OCI-LY7 (cell line): ENCODE measurements at regions not wholly inside any gene's neighbourhood (a gene's known extent, or its start where the extent isn't known, plus 50 kb on each side); places are given as distances from the start of the nearest gene placed in this dataset.
"Not testable (repeated sequence)": the region's sequence is repeated elsewhere in the genome, so short reads cannot be mapped to it uniquely, and the experiment has no call there.

Experiments used
- BruUV-seq: library from RNA; stranded (reverse); fragments of 400-500 nt; replicated peaks from 2 replicates; lab custom pipeline; 2021; lab: Mats Ljungman, UMichigan
- CTCF ChIA-PET: fragments of 300-600 bp; sonication (Branson Sonifier 250); formaldehyde crosslinking; loops from one replicate; lab custom pipeline; 2022; ENCODE audit warnings: antibody characterized with exemption; ENCODE audit not compliant: unreplicated experiment; lab: Charles Lee
- POLR2A ChIA-PET: fragments of 300-600 bp; sonication (Branson Sonifier 250); formaldehyde crosslinking; loops from one replicate; lab custom pipeline; 2022; ENCODE audit warnings: antibody characterized with exemption; lab: Charles Lee
- DNase-seq: peaks from one replicate; pipeline ENCODE4 v3.0.0-alpha.2; 2015; ENCODE audit warnings: low spot score
- H2AFZ ChIP-seq: fragments of 200-600 bp; sonication (generic), shearing (Covaris generic); 2 replicates; pipeline ENCODE4 v1.6.1; 2014; ENCODE audit warnings: mild to moderate bottlenecking, antibody characterized with exemption, low read length, moderate library complexity
- H3K27ac ChIP-seq: fragments of 200-600 bp; sonication (generic); 2 replicates; pipeline ENCODE4 v1.5.1; 2014; ENCODE audit warnings: mixed run types, low read depth, mild to moderate bottlenecking, moderate library complexity, low read length, inconsistent platforms; ENCODE audit not compliant: poor library complexity, severe bottlenecking
- H3K36me3 ChIP-seq: fragments of 200-600 bp; sonication (generic); 2 replicates; pipeline ENCODE4 v1.6.1; 2014; ENCODE audit warnings: mild to moderate bottlenecking, antibody characterized with exemption, low read length, moderate library complexity, mixed read lengths; ENCODE audit not compliant: insufficient read depth
- H3K4me1 ChIP-seq: fragments of 200-600 bp; sonication (generic); 2 replicates; pipeline ENCODE4 v1.5.1; 2014; ENCODE audit warnings: mild to moderate bottlenecking, low read length; ENCODE audit not compliant: insufficient read depth, poor library complexity, severe bottlenecking
- H3K4me2 ChIP-seq: fragments of 200-600 bp; sonication (generic); 2 replicates; pipeline ENCODE4 v1.6.1; 2014; ENCODE audit warnings: mild to moderate bottlenecking, low read length
- H3K4me3 ChIP-seq: fragments of 200-600 bp; sonication (generic); 2 replicates; pipeline ENCODE4 v1.5.1; 2014; ENCODE audit warnings: mild to moderate bottlenecking, low read depth, low read length; ENCODE audit not compliant: poor library complexity, severe bottlenecking
- H3K79me2 ChIP-seq: fragments of 200-600 bp; sonication (generic); 2 replicates; pipeline ENCODE4 v1.6.1; 2016; ENCODE audit warnings: low read depth, mild to moderate bottlenecking, low read length, moderate library complexity, mixed read lengths; ENCODE audit not compliant: insufficient read depth
- H3K9me2 ChIP-seq: fragments of 200-600 bp; sonication (generic); 2 replicates; pipeline ENCODE4 v1.6.1; 2016; ENCODE audit warnings: mild to moderate bottlenecking, low read length, mixed read lengths; ENCODE audit not compliant: insufficient read depth
- H3K9me3 ChIP-seq: fragments of 200-600 bp; sonication (generic); 2 replicates; pipeline ENCODE4 v1.6.1; 2014; ENCODE audit warnings: mild to moderate bottlenecking, mixed run types, low read length, mixed read lengths
- H4K20me1 ChIP-seq: fragments of 200-600 bp; sonication (generic); 2 replicates; pipeline ENCODE4 v1.6.1; 2014; ENCODE audit warnings: mild to moderate bottlenecking, antibody characterized with exemption, low read length, moderate library complexity, mixed read lengths; ENCODE audit not compliant: insufficient read depth
- EZH2phosphoT487 ChIP-seq: fragments of 200-600 bp; sonication (generic); IDR thresholded peaks from 2 replicates; pipeline ENCODE4 v1.6.1; 2018; ENCODE audit warnings: low read depth, borderline replicate concordance, mild to moderate bottlenecking, mixed run types, antibody characterized with exemption, low read length, moderate library complexity, mixed read lengths
- intact Hi-C: fragments of 100-400 bp; cut with micrococcal nuclease; formaldehyde crosslinking; loops from one replicate; pipeline ENCODE4 v1.10.0; 2022; ENCODE audit not compliant: unreplicated experiment
- TF ChIP-seq, protein P1 (sequence below): fragments of 200-600 bp; sonication (generic); conservative IDR thresholded peaks from 2 replicates; pipeline ENCODE4 v1.5.1; 2014; ENCODE audit warnings: mild to moderate bottlenecking, antibody characterized with exemption, low read length, moderate library complexity, mixed read lengths

DNA sequence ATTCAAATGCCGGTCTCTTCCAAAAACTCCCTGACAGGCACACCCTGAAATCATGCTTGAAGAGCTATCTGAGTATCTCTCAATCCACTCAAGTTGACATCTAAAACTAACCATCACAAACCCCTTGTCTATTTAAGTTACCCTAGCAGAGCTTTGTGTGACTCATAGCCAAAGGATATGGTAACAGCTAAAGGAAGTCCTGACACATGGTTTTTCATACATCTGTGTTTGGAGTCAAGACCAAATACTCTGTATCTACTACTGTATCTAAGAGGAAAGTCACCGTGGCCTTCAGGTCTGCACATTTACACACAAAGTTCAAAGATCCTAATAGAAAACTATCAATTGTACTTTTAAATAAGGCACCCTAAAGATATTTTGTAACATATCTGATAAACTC, 239.6 kb upstream of the VCX start:
- ChIA-PET POLR2A (no interaction called here), CTCF (no interaction called here)
- intact Hi-C loops, result no loop called here
- H3K4me3 ChIP-seq, result no peak overlapping the region
- BruUV-seq, result no TSS peak
- H3K79me2 ChIP-seq, result no peaks in the 10 kb centered on the region
- no peak for DNase-seq
- no peak overlapping the region for H2AFZ ChIP-seq
- no peaks in the 10 kb centered on the region for H4K20me1 ChIP-seq
- no peak for TF ChIP-seq EZH2phosphoT487
- TF ChIP-seq, protein P1, sequence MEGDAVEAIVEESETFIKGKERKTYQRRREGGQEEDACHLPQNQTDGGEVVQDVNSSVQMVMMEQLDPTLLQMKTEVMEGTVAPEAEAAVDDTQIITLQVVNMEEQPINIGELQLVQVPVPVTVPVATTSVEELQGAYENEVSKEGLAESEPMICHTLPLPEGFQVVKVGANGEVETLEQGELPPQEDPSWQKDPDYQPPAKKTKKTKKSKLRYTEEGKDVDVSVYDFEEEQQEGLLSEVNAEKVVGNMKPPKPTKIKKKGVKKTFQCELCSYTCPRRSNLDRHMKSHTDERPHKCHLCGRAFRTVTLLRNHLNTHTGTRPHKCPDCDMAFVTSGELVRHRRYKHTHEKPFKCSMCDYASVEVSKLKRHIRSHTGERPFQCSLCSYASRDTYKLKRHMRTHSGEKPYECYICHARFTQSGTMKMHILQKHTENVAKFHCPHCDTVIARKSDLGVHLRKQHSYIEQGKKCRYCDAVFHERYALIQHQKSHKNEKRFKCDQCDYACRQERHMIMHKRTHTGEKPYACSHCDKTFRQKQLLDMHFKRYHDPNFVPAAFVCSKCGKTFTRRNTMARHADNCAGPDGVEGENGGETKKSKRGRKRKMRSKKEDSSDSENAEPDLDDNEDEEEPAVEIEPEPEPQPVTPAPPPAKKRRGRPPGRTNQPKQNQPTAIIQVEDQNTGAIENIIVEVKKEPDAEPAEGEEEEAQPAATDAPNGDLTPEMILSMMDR, result no peak
- no peaks in the 10 kb centered on the region for H3K36me3 ChIP-seq
- H3K27ac ChIP-seq, result no peak overlapping the region
- H3K4me1 ChIP-seq, result no peaks in the 10 kb centered on the region
- H3K9me3 ChIP-seq, result no peaks in the 10 kb centered on the region
- no peaks in the 10 kb centered on the region for H3K9me2 ChIP-seq
- no peak overlapping the region for H3K4me2 ChIP-seq

DNA sequence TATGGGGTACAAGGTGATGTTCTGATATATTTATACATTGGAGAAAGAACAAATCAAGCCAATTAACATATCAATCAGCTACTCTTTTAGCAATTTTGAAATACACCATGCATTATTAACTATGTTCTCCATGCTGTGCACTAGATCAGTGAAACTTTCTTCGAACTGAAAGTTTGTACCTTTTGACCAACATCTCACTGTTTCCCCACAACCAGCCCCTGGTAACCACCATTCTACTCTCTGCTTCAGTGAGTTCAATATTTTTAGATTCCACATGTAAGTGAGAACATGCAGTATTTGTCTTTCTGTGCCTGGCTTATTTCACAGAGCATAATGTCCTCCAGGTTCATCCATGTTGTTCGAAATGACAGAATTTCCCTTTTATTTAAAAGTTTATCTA, 246.1 kb upstream of the VCX start:
- ChIA-PET POLR2A (no interaction called here), CTCF (no interaction called here)
- Histone ChIP-seq H2AFZ (no peak overlapping the region), H3K9me2 (no peaks in the 10 kb centered on the region), H3K4me2 (no peak overlapping the region), H3K9me3 (no peaks in the 10 kb centered on the region), H3K4me3 (no peak overlapping the region), H4K20me1 (no peaks in the 10 kb centered on the region), H3K4me1 (no peaks in the 10 kb centered on the region), H3K27ac (no peak overlapping the region), H3K79me2 (no peaks in the 10 kb centered on the region), H3K36me3 (no peaks in the 10 kb centered on the region)
- intact Hi-C loops, result no loop called here
- no peak for DNase-seq
- no peak for TF ChIP-seq EZH2phosphoT487
- TF ChIP-seq, protein P1, result no peak
- no TSS peak for BruUV-seq

DNA sequence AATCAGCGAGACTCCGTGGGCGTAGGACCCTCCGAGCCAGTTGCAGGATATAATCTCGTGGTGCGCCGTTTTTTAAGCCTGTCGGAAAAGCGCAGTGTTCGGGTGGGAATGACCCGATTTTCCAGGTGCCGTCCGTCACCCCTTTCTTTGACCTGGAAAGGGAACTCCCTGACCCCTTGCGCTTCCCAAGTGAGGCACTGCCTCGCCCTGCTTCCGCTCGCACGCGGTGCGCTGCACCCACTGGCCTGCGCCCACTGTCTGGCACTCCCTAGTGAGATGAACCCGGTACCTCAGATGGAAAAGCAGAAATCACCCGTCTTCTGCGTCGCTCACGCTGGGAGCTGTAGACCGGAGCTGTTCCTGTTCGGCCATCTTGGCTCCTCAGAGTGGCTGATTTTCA, 249.6 kb upstream of the VCX start:
- H3K79me2 ChIP-seq, H3K9me3 ChIP-seq, H3K27ac ChIP-seq, BruUV-seq, H3K9me2 ChIP-seq, H2AFZ ChIP-seq, H3K36me3 ChIP-seq, H3K4me1 ChIP-seq, intact Hi-C loops, DNase-seq, H4K20me1 ChIP-seq, H3K4me2 ChIP-seq, H3K4me3 ChIP-seq, CTCF ChIA-PET, POLR2A ChIA-PET: not testable (repeated sequence)
